GM12878 (cell line): ENCODE measurements at regions not wholly inside any gene's neighbourhood (a gene's known extent, or its start where the extent isn't known, plus 50 kb on each side); places are given as distances from the start of the nearest gene placed in this dataset.

ENCODE experiments used
- ATAC-seq: fragments of 200-7000 bp; cut with Tn5 transposase; 3 replicates; pipeline ENCODE4 v1.9.1; 2020; ENCODE audit warnings: mild to moderate bottlenecking, moderate library complexity
- BruUV-seq: library from RNA; stranded (reverse); fragments of 400-500 nt; replicated peaks from 2 replicates; lab custom pipeline; 2021; lab: Mats Ljungman, UMichigan
- CTCF ChIA-PET: fragments of 300-600 bp; sonication (Branson Sonifier 250); formaldehyde crosslinking; extraction: SDS; loops from one replicate; lab custom pipeline; 2021; ENCODE audit warnings: inconsistent platforms; lab: Yijun Ruan, JAX
- POLR2A ChIA-PET: fragments of 350-600 bp; formaldehyde crosslinking; extraction: SDS; loops from one replicate; lab custom pipeline; 2021; ENCODE audit warnings: inconsistent platforms; lab: Charles Lee
- RAD21 ChIA-PET: fragments of 300-600 bp; sonication (Branson Sonifier 250); formaldehyde crosslinking; loops from one replicate; lab custom pipeline; 2023; ENCODE audit warnings: antibody characterized with exemption; ENCODE audit not compliant: unreplicated experiment; lab: Charles Lee
- SMC1A ChIA-PET: fragments of 300-600 bp; sonication (Branson Sonifier 250); formaldehyde crosslinking; loops from one replicate; lab custom pipeline; 2023; ENCODE audit not compliant: unreplicated experiment, uncharacterized antibody; lab: Charles Lee
- DNase-seq: peaks from one replicate; pipeline ENCODE4 v3.0.0-alpha.2; 2011; ENCODE audit warnings: low read depth, low spot score
- FAIRE-seq: peaks from 3 replicates; lab custom pipeline; 2011; peaks lifted over from hg19 to GRCh38; lab: Jason Lieb, UNC
- H2AFZ ChIP-seq: 2 replicates; pipeline ENCODE4 v1.6.0; 2011; ENCODE audit warnings: low read depth, low read length, control low read depth; ENCODE audit not compliant: control insufficient read depth
- H3K27ac ChIP-seq: 2 replicates; pipeline ENCODE4 v1.5.1; 2011; ENCODE audit warnings: control low read depth; ENCODE audit not compliant: control insufficient read depth, insufficient read depth
- H3K27me3 ChIP-seq, 2 experiments: replicated peaks in 1 of 2; 2 replicates each; pipeline versions ENCODE4 v1.6.0 to v1.6.1; 2011; ENCODE audit warnings: low read length in 1 of 2; ENCODE audit not compliant: control insufficient read depth in 2 of 2, insufficient read depth in 2 of 2
- H3K36me3 ChIP-seq, 2 experiments: 2 replicates each; pipeline ENCODE4 v1.5.1; 2011; ENCODE audit warnings: low read length in 1 of 2; ENCODE audit not compliant: control insufficient read depth in 2 of 2, insufficient read depth in 2 of 2
- H3K4me1 ChIP-seq: 2 replicates; pipeline ENCODE4 v1.6.1; 2011; ENCODE audit warnings: mild to moderate bottlenecking, low read length, moderate library complexity, mixed read lengths; ENCODE audit not compliant: control insufficient read depth, insufficient read depth
- H3K4me2 ChIP-seq: 2 replicates; pipeline ENCODE4 v1.6.0; 2011; ENCODE audit warnings: control low read depth; ENCODE audit not compliant: control insufficient read depth, insufficient read depth
- H3K4me3 ChIP-seq: fragments of 200-600 bp; sonication (generic); 2 replicates; pipeline ENCODE4 v1.5.1; 2016
- H3K79me2 ChIP-seq: 2 replicates; pipeline ENCODE4 v1.6.0; 2011; ENCODE audit warnings: low read length; ENCODE audit not compliant: control insufficient read depth, insufficient read depth
- H3K9ac ChIP-seq: 2 replicates; pipeline ENCODE4 v1.8.0; 2011; ENCODE audit warnings: low read length, control low read depth, mixed read lengths; ENCODE audit not compliant: control insufficient read depth, insufficient read depth
- H3K9me3 ChIP-seq: replicated peaks from 3 replicates; pipeline ENCODE4 v1.5.1; 2011; ENCODE audit warnings: mild to moderate bottlenecking, low read length; ENCODE audit not compliant: control insufficient read depth, insufficient read depth
- H4K20me1 ChIP-seq: 2 replicates; pipeline ENCODE4 v1.6.0; 2011; ENCODE audit not compliant: control insufficient read depth, insufficient read depth
- BHLHE40 ChIP-seq, 2 experiments: fragments of 450-650 bp in 1 of 2; IDR thresholded peaks; 2 replicates each; pipeline ENCODE4 v1.6.1; 2011 to 2017; ENCODE audit warnings: low read depth in 2 of 2, borderline replicate concordance in 1 of 2, improper control_type of control experiment in 1 of 2, low read length in 1 of 2, mild to moderate bottlenecking in 1 of 2
- NFYB ChIP-seq: IDR thresholded peaks from 2 replicates; pipeline ENCODE4 v1.6.1; 2011; ENCODE audit warnings: low read depth, mild to moderate bottlenecking, low read length, improper control_type of control experiment, moderate library complexity; ENCODE audit not compliant: insufficient read depth
- ZBTB40 ChIP-seq: fragments of 450-650 bp; IDR thresholded peaks from 2 replicates; pipeline ENCODE4 v1.6.1; 2016; ENCODE audit warnings: mild to moderate bottlenecking, moderate library complexity, borderline replicate concordance
- WGBS: methylation state at CpG from one replicate; pipeline ENCODE4 v1.1.6; 2016; ENCODE audit warnings: low lambda C conversion rate; ENCODE audit not compliant: insufficient replicate concordance, insufficient coverage; ENCODE audit errors: missing lambda C conversion rate; 5-methylcytosine and 5-hydroxymethylcytosine counted together
- in situ Hi-C: fragments of 300-500 bp; cut with MboI; formaldehyde crosslinking; loops from 9 replicates; pipeline ENCODE4 v1.14.3; 2018; ENCODE audit warnings: mixed read lengths
- intact Hi-C: fragments of 100-400 bp; cut with micrococcal nuclease; formaldehyde crosslinking; loops from one replicate; pipeline ENCODE4 v1.14.2; 2022; ENCODE audit not compliant: unreplicated experiment

- no peak for TF ChIP-seq ZBTB40
Observed at GRCh38 chr6:40172272-40172671, 238.0 kb upstream of the MOCS1 start (continued).

- no peak for FAIRE-seq
- RAD21 ChIA-PET, result interaction anchor here (0.8 kb wide), 1 partner anchor 48 kb away, joined by 3 read pairs; no protein-coding TSS in a partner anchor
- Histone ChIP-seq H3K79me2 (no peaks in the 10 kb centered on the region), H3K4me1 (no peaks in the 10 kb centered on the region), H4K20me1 (no peaks in the 10 kb centered on the region), H2AFZ (no peak overlapping the region), H3K36me3 (no peaks in the 10 kb centered on the region), H3K4me3 (no peak overlapping the region), H3K9ac (no peak overlapping the region), H3K9me3 (no peaks in the 10 kb centered on the region; the same call in 2 of the 3 replicates), H3K4me2 (no peak overlapping the region), H3K27ac (no peak overlapping the region), H3K27me3 (no peaks in the 10 kb centered on the region)
- CTCF ChIA-PET, result interaction anchor here (0.6 to 1.3 kb wide), 3 partner anchors 8 to 101 kb away, joined by 3 read pairs; no protein-coding TSS in a partner anchor
- in situ Hi-C loops (no loop called here), intact Hi-C loops (no loop called here)
- ATAC-seq, result no peak
- TF ChIP-seq NFYB (no peak), BHLHE40 (IDR thresholded peaks at IDR 0.05; ENCODE audit: borderline replicate concordance in 1 of 2, low read depth in 2 of 2, low read length in 1 of 2) (no peak)
- DNase-seq, result no peak
- POLR2A ChIA-PET, result no interaction called here
- SMC1A ChIA-PET, result interaction anchor here (0.7 to 1.8 kb wide), 4 partner anchors 11 to 73 kb away, joined by 3 to 12 read pairs (median 3); no protein-coding TSS in a partner anchor
- no TSS peak for BruUV-seq
- 4% methylated on average over 1 of the region's 1 CpG for WGBS
Observed at GRCh38 chr6:40171343-40171742, 237.1 kb upstream of the MOCS1 start.
